Neural progenitor cell (in vitro differentiated cells): ENCODE measurements at regions not wholly inside any gene's neighbourhood (a gene's known extent, or its start where the extent isn't known, plus 50 kb on each side); places are given as distances from the start of the nearest gene placed in this dataset.

Experiments
- EZH2 ChIP-seq: fragments of 200-600 bp; sonication (generic); IDR thresholded peaks from 2 replicates; pipeline ENCODE4 v1.6.1; 2017; ENCODE audit warnings: antibody characterized with exemption, mild to moderate bottlenecking, moderate library complexity
- EZH2phosphoT487 ChIP-seq: fragments of 200-600 bp; sonication (generic); IDR thresholded peaks from 2 replicates; pipeline ENCODE4 v1.6.1; 2017; ENCODE audit warnings: antibody characterized with exemption
- TF ChIP-seq, protein P1 (sequence below): fragments of 200-600 bp; sonication (generic); IDR thresholded peaks from 2 replicates; pipeline ENCODE4 v1.5.1; 2017; ENCODE audit warnings: antibody characterized with exemption, mild to moderate bottlenecking

DNA sequence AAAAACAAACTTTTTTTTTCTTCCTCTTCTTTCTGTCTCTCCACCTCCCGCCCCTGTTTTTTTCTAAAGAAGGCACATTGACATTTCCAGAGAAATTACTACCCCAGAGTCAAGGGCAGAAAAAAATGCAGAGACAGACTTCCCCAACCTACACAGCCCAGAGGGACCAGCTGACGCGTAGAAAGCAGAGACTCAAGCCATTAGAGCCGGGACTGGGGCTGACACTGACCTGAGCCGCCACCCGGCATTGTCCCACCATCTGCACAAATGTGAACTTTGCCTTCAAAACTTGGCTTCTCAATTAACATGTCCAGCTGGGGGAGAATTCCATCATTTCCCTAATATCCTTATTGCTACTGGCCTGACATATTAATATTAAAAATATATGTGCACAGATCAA lies 385.6 kb downstream of the NR2F2 start:
- TF ChIP-seq EZH2 (no peak), EZH2phosphoT487 (no peak)
- TF ChIP-seq, protein P1, sequence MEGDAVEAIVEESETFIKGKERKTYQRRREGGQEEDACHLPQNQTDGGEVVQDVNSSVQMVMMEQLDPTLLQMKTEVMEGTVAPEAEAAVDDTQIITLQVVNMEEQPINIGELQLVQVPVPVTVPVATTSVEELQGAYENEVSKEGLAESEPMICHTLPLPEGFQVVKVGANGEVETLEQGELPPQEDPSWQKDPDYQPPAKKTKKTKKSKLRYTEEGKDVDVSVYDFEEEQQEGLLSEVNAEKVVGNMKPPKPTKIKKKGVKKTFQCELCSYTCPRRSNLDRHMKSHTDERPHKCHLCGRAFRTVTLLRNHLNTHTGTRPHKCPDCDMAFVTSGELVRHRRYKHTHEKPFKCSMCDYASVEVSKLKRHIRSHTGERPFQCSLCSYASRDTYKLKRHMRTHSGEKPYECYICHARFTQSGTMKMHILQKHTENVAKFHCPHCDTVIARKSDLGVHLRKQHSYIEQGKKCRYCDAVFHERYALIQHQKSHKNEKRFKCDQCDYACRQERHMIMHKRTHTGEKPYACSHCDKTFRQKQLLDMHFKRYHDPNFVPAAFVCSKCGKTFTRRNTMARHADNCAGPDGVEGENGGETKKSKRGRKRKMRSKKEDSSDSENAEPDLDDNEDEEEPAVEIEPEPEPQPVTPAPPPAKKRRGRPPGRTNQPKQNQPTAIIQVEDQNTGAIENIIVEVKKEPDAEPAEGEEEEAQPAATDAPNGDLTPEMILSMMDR = no peak
